ENCODE measurements at regions not wholly inside any gene's neighbourhood (a gene's known extent, or its start where the extent isn't known, plus 50 kb on each side); places are given as distances from the start of the nearest gene placed in this dataset.

DNA sequence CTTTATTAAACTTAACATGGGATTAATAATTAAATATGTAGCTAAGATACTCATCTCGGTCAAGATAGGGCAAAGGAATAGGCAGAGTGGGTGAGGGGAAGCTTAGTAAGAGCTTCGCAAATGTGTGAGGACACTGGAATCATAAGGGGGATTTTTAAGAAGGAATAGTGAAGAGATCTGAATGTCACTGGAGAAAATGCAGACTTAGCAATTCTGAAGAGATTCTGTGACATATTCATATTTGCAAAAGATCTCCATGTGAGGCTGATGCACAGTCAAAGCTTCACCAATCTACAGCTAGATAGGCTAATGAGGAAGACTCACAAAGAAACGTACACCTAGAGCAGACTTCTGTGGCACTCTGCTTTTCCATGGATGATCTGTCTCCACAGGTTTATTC is 1202.8 kb upstream of the CDH6 start:
- intact Hi-C loops (cut with DNase I; ENCODE audit: low total_unique reads), result no loop called here
- no peak overlapping the region for H3K27ac ChIP-seq
- 82 to 84% methylated on average over 3 of the region's 3 CpGs for WGBS, 2 donors
- H3K4me3 ChIP-seq, result no peak overlapping the region
- no peaks in the 10 kb centered on the region for H3K27me3 ChIP-seq
- no peaks in the 10 kb centered on the region for H3K4me1 ChIP-seq
- DNase-seq, result no peak
- TF ChIP-seq POLR2A (IDR thresholded peaks at IDR 0.05), result no peak
- TF ChIP-seq, protein P1, sequence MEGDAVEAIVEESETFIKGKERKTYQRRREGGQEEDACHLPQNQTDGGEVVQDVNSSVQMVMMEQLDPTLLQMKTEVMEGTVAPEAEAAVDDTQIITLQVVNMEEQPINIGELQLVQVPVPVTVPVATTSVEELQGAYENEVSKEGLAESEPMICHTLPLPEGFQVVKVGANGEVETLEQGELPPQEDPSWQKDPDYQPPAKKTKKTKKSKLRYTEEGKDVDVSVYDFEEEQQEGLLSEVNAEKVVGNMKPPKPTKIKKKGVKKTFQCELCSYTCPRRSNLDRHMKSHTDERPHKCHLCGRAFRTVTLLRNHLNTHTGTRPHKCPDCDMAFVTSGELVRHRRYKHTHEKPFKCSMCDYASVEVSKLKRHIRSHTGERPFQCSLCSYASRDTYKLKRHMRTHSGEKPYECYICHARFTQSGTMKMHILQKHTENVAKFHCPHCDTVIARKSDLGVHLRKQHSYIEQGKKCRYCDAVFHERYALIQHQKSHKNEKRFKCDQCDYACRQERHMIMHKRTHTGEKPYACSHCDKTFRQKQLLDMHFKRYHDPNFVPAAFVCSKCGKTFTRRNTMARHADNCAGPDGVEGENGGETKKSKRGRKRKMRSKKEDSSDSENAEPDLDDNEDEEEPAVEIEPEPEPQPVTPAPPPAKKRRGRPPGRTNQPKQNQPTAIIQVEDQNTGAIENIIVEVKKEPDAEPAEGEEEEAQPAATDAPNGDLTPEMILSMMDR (IDR thresholded peaks at IDR 0.05), result no peak
- no peaks in the 10 kb centered on the region for H3K9me3 ChIP-seq
- H3K36me3 ChIP-seq (ENCODE audit: low read depth, missing control alignments), result no peaks in the 10 kb centered on the region

DNA sequence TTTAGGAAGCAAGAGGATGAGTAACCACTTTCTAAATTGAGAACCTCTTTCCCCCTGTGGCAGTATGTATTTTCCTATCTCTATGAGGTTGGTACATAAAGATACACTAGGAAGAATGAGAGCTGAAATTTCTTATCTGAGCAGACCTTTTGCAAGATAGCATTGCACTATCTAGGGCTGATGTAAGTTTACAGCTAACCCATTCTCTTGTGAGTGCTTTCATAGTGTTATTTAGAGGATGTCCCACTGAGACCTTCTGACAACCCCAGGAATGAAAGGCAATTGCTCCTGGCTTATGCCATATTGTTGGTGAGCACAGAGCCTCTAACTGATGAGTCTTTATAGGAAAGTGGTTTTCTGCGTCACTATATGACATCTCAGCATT is 1209.3 kb upstream of the CDH6 start:
- no peak for DNase-seq
- H3K27me3 ChIP-seq, result no peaks in the 10 kb centered on the region
- no peak overlapping the region for H3K27ac ChIP-seq
- H3K36me3 ChIP-seq (ENCODE audit: low read depth, missing control alignments), result no peaks in the 10 kb centered on the region
- no peaks in the 10 kb centered on the region for H3K9me3 ChIP-seq
- no peak overlapping the region for H3K4me3 ChIP-seq
- no peaks in the 10 kb centered on the region for H3K4me1 ChIP-seq
- intact Hi-C loops (cut with DNase I; ENCODE audit: low total_unique reads), result no loop called here
- no peak for TF ChIP-seq POLR2A (IDR thresholded peaks at IDR 0.05)
- TF ChIP-seq, protein P1 (IDR thresholded peaks at IDR 0.05), result no peak
- WGBS, 2 donors, result 81 to 92% methylated on average over 1 of the region's 1 CpG

DNA sequence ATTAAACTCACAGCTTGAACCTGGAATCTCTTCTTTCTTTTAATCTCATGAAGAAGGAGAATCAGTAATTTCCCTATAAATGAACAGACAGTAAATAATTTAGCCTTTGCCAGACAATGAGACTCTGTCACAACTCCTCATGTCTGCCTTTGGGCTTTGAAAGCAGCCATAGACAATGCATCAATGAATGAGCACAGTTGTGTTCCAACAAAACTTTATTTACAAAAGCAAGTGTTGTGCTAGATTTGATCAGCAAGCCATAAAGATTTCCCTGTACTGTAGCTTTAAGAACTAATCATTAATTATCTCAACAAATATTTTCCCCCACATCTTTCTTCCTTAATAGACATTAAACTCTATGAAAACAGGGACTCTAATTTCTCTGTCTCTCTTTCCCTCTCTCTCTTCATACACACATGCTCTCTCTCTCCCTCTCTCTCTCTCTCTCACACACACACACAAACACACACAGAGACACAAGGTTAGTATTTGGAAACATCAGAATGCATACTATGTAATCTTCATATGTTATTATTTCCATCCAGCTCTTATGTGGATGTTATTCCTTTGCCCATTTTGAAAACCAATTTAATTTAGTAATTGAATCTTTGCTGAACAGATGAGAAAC is 1209.8 kb upstream of the CDH6 start:
- no peak for DNase-seq
- Histone ChIP-seq H3K27ac (no peak overlapping the region), H3K4me1 (no peaks in the 10 kb centered on the region), H3K4me3 (no peak overlapping the region), H3K36me3 (ENCODE audit: low read depth, missing control alignments) (no peaks in the 10 kb centered on the region), H3K27me3 (no peaks in the 10 kb centered on the region), H3K9me3 (no peaks in the 10 kb centered on the region)
- intact Hi-C loops (cut with DNase I; ENCODE audit: low total_unique reads), result no loop called here
- TF ChIP-seq POLR2A (IDR thresholded peaks at IDR 0.05), result no peak
- TF ChIP-seq, protein P1 (IDR thresholded peaks at IDR 0.05), result no peak

DNA sequence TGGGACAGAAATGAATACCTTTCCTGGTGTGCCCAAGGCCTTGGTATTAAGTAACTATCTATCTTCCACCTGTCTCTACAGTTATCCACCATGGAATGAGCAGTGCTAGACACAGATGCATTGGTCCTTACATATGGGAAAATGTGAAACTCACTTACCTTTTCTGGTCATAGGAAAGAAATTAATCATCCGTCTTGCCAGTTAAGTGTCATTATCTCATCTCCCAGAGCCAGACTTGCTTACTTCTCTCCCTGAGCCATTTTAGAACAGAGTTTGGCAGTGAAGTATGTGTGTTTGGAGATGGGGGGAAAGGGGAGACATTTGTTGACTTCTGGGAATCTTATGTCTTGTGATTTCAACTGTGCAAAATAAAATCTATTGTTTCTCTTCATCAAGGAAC is 1211.0 kb upstream of the CDH6 start:
- intact Hi-C loops (cut with DNase I; ENCODE audit: low total_unique reads), result no loop called here
- no peak overlapping the region for H3K27ac ChIP-seq
- TF ChIP-seq POLR2A (IDR thresholded peaks at IDR 0.05), result no peak
- TF ChIP-seq, protein P1 (IDR thresholded peaks at IDR 0.05), result no peak
- H3K4me3 ChIP-seq, result no peak overlapping the region
- no peaks in the 10 kb centered on the region for H3K27me3 ChIP-seq
- no peaks in the 10 kb centered on the region for H3K36me3 ChIP-seq (ENCODE audit: low read depth, missing control alignments)
- no peak for DNase-seq
- no peaks in the 10 kb centered on the region for H3K4me1 ChIP-seq
- no peaks in the 10 kb centered on the region for H3K9me3 ChIP-seq
- 75 to 86% methylated on average over 1 of the region's 1 CpG for WGBS, 2 donors

DNA sequence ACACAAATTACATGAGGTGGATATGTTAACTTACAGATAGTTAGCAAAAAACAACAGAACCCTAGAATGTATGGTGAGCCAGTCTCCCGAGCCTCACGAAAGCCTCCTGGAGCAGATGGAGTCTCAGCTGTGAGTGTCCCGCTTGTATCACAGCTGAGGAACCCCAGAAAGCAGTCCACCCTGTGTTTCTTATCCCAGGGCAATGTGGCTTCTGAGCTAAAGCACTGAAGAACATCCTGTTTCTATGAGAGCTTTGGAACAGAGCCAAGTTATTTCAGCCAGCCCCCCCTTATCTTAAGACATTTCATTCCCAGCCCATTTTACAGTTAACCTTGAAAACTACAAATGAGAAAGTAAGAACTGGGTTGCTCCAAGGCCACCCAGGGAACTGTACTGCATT is 1220.9 kb upstream of the CDH6 start:
- no peak overlapping the region for H3K27ac ChIP-seq
- H3K4me1 ChIP-seq, result no peaks in the 10 kb centered on the region
- no peak for TF ChIP-seq POLR2A (IDR thresholded peaks at IDR 0.05)
- TF ChIP-seq, protein P1 (IDR thresholded peaks at IDR 0.05), result no peak
- no peaks in the 10 kb centered on the region for H3K36me3 ChIP-seq (ENCODE audit: low read depth, missing control alignments)
- no peak overlapping the region for H3K4me3 ChIP-seq
- DNase-seq, result no peak
- intact Hi-C loops (cut with DNase I; ENCODE audit: low total_unique reads), result no loop called here
- WGBS, 2 donors, result 44 to 76% methylated on average over 3 of the region's 3 CpGs
- no peaks in the 10 kb centered on the region for H3K27me3 ChIP-seq
- H3K9me3 ChIP-seq, result no peaks in the 10 kb centered on the region

Data from testis (tissue), 2 donors.